Liver (tissue), 8 donors: ENCODE measurements at regions not wholly inside any gene's neighbourhood (a gene's known extent, or its start where the extent isn't known, plus 50 kb on each side); places are given as distances from the start of the nearest gene placed in this dataset.

Experiments used
- DNase-seq: peaks from one replicate; pipeline ENCODE4 v3.0.0-alpha.2; 2017; ENCODE audit warnings: low spot score
- H3K27ac ChIP-seq, 2 donors: one replicate each; pipeline ENCODE4 v1.7.0; 2013; ENCODE audit warnings: inconsistent platforms in 2 of 2, low read length in 2 of 2, control low read depth in 1 of 2, low read depth in 1 of 2, mild to moderate bottlenecking in 1 of 2
- H3K27me3 ChIP-seq, 4 donors: one replicate each; pipeline versions ENCODE4 v1.6.1 to v1.7.0; 2013; ENCODE audit warnings: low read length in 3 of 4, inconsistent platforms in 1 of 4, mild to moderate bottlenecking in 1 of 4, moderate library complexity in 1 of 4; ENCODE audit not compliant: control insufficient read depth in 4 of 4, insufficient read depth in 4 of 4
- H3K36me3 ChIP-seq, 4 donors: one replicate each; pipeline versions ENCODE4 v1.6.1 to v1.7.0; 2013; ENCODE audit warnings: low read length in 3 of 4, mild to moderate bottlenecking in 3 of 4, low read depth in 1 of 4, moderate library complexity in 1 of 4; ENCODE audit not compliant: control insufficient read depth in 4 of 4, insufficient read depth in 3 of 4
- H3K4me1 ChIP-seq, 4 donors: one replicate each; pipeline versions ENCODE4 v1.6.1 to v1.7.0; 2013; ENCODE audit warnings: low read length in 3 of 4, mild to moderate bottlenecking in 3 of 4, moderate library complexity in 1 of 4; ENCODE audit not compliant: control insufficient read depth in 4 of 4, insufficient read depth in 4 of 4
- H3K4me3 ChIP-seq, 3 donors: one replicate each; pipeline versions ENCODE4 v1.6.1 to v1.7.0; 2013; ENCODE audit warnings: low read length in 3 of 3, control low read depth in 1 of 3, low read depth in 1 of 3, mild to moderate bottlenecking in 1 of 3
- H3K9ac ChIP-seq, 2 donors: one replicate each; pipeline ENCODE4 v1.7.0; 2013; ENCODE audit warnings: low read length in 2 of 2, mild to moderate bottlenecking in 2 of 2, moderate library complexity in 2 of 2, control low read depth in 1 of 2, low read depth in 1 of 2
- H3K9me3 ChIP-seq, 4 donors: one replicate each; pipeline versions ENCODE4 v1.6.1 to v1.7.0; 2013; ENCODE audit warnings: low read length in 3 of 4; ENCODE audit not compliant: control insufficient read depth in 4 of 4
- CTCF ChIP-seq: fragments of 150-350 bp; IDR thresholded peaks from 2 replicates; pipeline ENCODE4 v1.5.1; 2017; ENCODE audit warnings: improper control_type of control experiment, low read depth, low read length; ENCODE audit not compliant: missing input control
- EGR1 ChIP-seq, 2 donors: IDR thresholded peaks; 2 replicates each; pipeline ENCODE4 v1.6.1; 2016 to 2018; ENCODE audit warnings: antibody characterized with exemption in 2 of 2, low read depth in 2 of 2
- GABPA ChIP-seq, 2 donors: IDR thresholded peaks in 1 of 2; conservative IDR thresholded peaks in 1 of 2; 2 replicates each; pipeline ENCODE4 v1.6.1; 2016; ENCODE audit warnings: antibody characterized with exemption in 2 of 2, mild to moderate bottlenecking in 1 of 2, moderate library complexity in 1 of 2
- HNF4A ChIP-seq, 2 donors: conservative IDR thresholded peaks; 2 replicates each; pipeline ENCODE4 v1.6.1; 2016; ENCODE audit warnings: antibody characterized with exemption in 2 of 2, mild to moderate bottlenecking in 2 of 2
- HNF4G ChIP-seq: IDR thresholded peaks from 2 replicates; pipeline ENCODE4 v1.6.1; 2016; ENCODE audit warnings: antibody characterized with exemption
- JUND ChIP-seq, 2 donors: IDR thresholded peaks; 2 replicates each; pipeline ENCODE4 v1.6.1; 2016; ENCODE audit warnings: antibody characterized with exemption in 2 of 2
- NR2F2 ChIP-seq: IDR thresholded peaks from 2 replicates; pipeline ENCODE4 v1.6.1; 2016; ENCODE audit warnings: antibody characterized with exemption
- REST ChIP-seq: IDR thresholded peaks from 2 replicates; pipeline ENCODE4 v1.6.1; 2016; ENCODE audit warnings: antibody characterized with exemption, mild to moderate bottlenecking
- RXRA ChIP-seq, 2 donors: IDR thresholded peaks; 2 replicates each; pipeline ENCODE4 v1.6.1; 2017 to 2018; ENCODE audit warnings: antibody characterized with exemption in 2 of 2, mild to moderate bottlenecking in 1 of 2
- TAF1 ChIP-seq: conservative IDR thresholded peaks from 2 replicates; pipeline ENCODE4 v1.6.1; 2016; ENCODE audit warnings: antibody characterized with exemption, mild to moderate bottlenecking
- WGBS: extraction: QIAGEN DNeasy Blood & Tissue Kit; methylation state at CpG from one replicate; pipeline ENCODE4 v1.1.7; 2013; 5-methylcytosine and 5-hydroxymethylcytosine counted together
- TF ChIP-seq, protein P1 (sequence below): IDR thresholded peaks from 2 replicates; pipeline ENCODE4 v1.6.1; 2016; ENCODE audit warnings: antibody characterized with exemption
- TF ChIP-seq, protein P2 (sequence below): IDR thresholded peaks from 2 replicates; pipeline ENCODE4 v1.6.1; 2016; ENCODE audit warnings: antibody characterized with exemption
- donor health status: healthy.
- donor health status: healthy.
- donor health status: healthy.
- donor health status: healthy.
- donor health status: healthy.

DNA sequence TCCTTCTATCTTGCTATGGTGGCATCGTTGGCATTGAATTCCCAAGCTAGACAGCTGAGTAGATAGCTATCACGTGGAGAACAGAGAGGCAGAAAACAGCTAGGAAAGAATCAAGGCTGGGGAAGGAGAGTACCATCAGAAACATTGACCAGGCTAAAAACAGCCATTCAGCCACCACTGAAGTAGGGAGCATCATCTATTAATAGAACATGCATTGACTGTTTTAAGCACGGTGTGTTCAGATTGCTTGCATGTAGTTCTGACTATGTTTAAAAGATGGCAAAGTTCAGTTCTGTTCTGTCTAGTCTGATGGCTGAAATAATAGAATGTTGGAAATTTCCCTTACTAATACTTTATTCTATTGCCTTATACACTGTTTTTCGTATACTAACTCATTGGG, 413.0 kb downstream of the GABRB3 start (continued):
- TF ChIP-seq REST (no peak), HNF4A (conservative IDR thresholded peaks at IDR 0.05) (no peak)

DNA sequence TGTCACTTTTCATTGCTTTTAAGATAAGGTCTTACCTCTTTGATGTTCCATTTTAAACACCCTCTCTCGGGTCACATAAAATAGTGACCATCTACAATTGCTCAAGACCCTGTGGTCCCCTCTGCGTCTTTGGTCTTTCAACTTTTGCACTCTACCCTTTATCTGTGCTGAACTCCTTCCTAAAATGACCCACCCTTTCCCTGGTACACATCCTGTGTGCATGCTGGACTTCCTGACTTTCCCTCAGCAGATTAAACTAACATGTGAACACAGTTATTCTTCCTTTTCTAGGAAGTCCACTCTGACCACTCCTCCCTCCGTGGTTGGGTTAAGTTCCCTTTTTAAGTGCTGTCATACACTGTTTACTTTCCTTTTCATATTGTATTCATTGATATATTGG, 414.2 kb downstream of the GABRB3 start:
- Histone ChIP-seq H3K27me3 (no peaks in the 10 kb centered on the region), H3K4me3 (no peak overlapping the region), H3K9me3 (peaks cover 0 to 4% (median 0%) of the 10 kb centered on the region in 4 donors), H3K4me1 (no peaks in the 10 kb centered on the region), H3K36me3 (no peaks in the 10 kb centered on the region), H3K9ac (no peak overlapping the region), H3K27ac (no peak overlapping the region)
- no peak for DNase-seq
- 30% methylated on average over 3 of the region's 3 CpGs for WGBS
- TF ChIP-seq NR2F2: peak; percentile 68
- TF ChIP-seq GABPA (IDR thresholded peaks at IDR 0.05 in 1 of 2, conservative IDR thresholded peaks at IDR 0.05 in 1 of 2): no peak
- TF ChIP-seq HNF4A (conservative IDR thresholded peaks at IDR 0.05): no peak

DNA sequence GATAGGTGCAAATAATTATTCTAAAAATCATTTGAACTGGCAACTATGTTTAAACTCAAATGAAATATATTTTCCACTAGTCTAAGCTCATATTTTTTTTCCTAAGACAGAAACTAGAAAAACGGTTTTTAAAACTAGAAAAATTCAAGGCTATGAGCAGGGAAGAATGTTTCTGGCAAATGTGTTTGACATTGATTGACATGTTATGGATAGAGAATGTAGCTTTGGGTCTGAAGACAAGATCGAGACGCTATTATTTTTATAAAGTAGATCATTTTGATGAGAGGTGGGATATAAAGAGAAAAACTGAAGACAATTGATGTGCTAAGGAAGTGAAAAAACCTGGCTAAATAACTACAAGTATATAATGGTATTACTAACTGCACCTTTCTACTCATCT, 415.2 kb downstream of the GABRB3 start:
- H3K36me3 ChIP-seq: no peaks in the 10 kb centered on the region
- 64% methylated on average over 3 of the region's 3 CpGs for WGBS
- TF ChIP-seq JUND (IDR thresholded peaks at IDR 0.05) (no peak), HNF4A (conservative IDR thresholded peaks at IDR 0.05) (no peak), HNF4G (no peak), RXRA (IDR thresholded peaks at IDR 0.05) (no peak)
- no peak overlapping the region for H3K4me3 ChIP-seq
- H3K9ac ChIP-seq: no peak overlapping the region
- H3K4me1 ChIP-seq: no peaks in the 10 kb centered on the region
- no peak overlapping the region for H3K27ac ChIP-seq
- no peak for DNase-seq
- no peaks in the 10 kb centered on the region for H3K27me3 ChIP-seq
- peaks cover 0 to 4% (median 0%) of the 10 kb centered on the region in 4 donors for H3K9me3 ChIP-seq

DNA sequence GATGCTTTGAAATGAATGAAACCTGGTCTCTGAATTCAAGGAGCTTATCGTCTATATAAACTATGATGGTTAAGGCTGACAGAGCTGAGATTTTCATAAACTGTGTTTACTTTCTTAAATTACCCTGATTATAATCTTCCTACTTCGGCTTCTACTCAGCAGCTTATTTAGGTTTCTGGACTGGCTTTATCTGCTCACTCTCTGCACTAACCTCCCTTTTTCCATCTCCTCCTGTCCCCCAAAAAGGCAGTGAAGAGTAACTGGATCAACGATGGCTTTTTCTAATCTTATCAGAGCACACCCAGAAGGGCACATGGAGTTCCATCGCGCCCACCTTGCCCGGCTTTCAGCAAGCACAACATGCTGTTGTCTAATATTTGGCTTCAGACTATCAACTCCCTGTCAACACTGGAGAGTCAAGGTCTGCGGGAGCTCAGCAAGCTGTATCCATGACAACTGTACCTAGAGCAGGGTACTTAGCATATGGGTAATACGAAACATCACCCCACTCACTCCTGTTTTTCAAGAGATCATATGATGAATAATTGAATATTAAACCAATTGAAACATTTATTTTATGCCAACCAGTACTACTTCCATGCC, 417.3 kb downstream of the GABRB3 start:
- Histone ChIP-seq H3K4me1 (no peaks in the 10 kb centered on the region), H3K27me3 (no peaks in the 10 kb centered on the region), H3K4me3 (no peak overlapping the region), H3K9ac (no peak overlapping the region), H3K9me3 (peaks cover 0 to 4% (median 0%) of the 10 kb centered on the region in 4 donors), H3K27ac (no peak overlapping the region), H3K36me3 (no peaks in the 10 kb centered on the region)
- TF ChIP-seq HNF4G (no peak), RXRA (IDR thresholded peaks at IDR 0.05) (no peak), CTCF (no peak), HNF4A (conservative IDR thresholded peaks at IDR 0.05) (no peak), TAF1 (no peak), EGR1 (IDR thresholded peaks at IDR 0.05; ENCODE audit: low read depth in 2 of 2) (no peak)
- TF ChIP-seq, protein P1, sequence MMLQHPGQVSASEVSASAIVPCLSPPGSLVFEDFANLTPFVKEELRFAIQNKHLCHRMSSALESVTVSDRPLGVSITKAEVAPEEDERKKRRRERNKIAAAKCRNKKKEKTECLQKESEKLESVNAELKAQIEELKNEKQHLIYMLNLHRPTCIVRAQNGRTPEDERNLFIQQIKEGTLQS: no peak
- TF ChIP-seq, protein P2, sequence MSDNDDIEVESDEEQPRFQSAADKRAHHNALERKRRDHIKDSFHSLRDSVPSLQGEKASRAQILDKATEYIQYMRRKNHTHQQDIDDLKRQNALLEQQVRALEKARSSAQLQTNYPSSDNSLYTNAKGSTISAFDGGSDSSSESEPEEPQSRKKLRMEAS: no peak
- no peak for DNase-seq
- WGBS: 40% methylated on average over 8 of the region's 8 CpGs
